ENCODE measurements at regions not wholly inside any gene's neighbourhood (a gene's known extent, or its start where the extent isn't known, plus 50 kb on each side); places are given as distances from the start of the nearest gene placed in this dataset.

DNA sequence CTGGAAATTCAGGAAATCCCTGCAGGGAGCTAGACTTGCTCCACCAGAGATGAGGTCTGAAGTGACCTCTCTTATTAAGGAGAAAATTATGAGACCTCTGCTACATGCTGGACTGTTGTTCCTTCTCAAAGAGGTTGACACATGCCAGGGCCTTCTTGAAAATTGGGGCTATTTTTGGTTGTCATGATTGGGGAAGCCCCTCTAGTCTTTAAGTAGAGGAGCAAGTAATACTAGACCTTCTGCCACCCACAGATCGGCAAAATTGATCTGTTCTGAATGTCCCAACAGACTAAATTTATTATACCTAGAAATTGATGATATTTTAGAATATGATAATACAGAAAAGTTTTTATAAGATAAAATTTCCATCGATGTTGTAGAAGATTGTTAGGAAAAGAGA, 160.8 kb upstream of the GRB10 start:
- no peak overlapping the region for H3K9ac ChIP-seq (ENCODE audit: low read depth in 1 of 2, low read length in 2 of 2)
- peaks cover 0 to 6% (median 2%) of the 10 kb centered on the region in 4 donors for H3K9me3 ChIP-seq (ENCODE audit: control insufficient read depth in 4 of 4, low read length in 3 of 4)
- 90% methylated on average over 2 of the region's 2 CpGs for WGBS
- DNase-seq (ENCODE audit: low spot score), result no peak
- H3K4me1 ChIP-seq (ENCODE audit: control insufficient read depth in 4 of 4, insufficient read depth in 4 of 4, low read length in 3 of 4), result peaks cover 0 to 3% (median 0%) of the 10 kb centered on the region in 4 donors
- no peaks in the 10 kb centered on the region for H3K27me3 ChIP-seq (ENCODE audit: control insufficient read depth in 4 of 4, insufficient read depth in 4 of 4, low read length in 3 of 4)
- TF ChIP-seq SP1 (IDR thresholded peaks at IDR 0.05) (no peak), JUND (IDR thresholded peaks at IDR 0.05) (no peak), NR2F2 (IDR thresholded peaks at IDR 0.05) (no peak)
- TF ChIP-seq, protein P1, sequence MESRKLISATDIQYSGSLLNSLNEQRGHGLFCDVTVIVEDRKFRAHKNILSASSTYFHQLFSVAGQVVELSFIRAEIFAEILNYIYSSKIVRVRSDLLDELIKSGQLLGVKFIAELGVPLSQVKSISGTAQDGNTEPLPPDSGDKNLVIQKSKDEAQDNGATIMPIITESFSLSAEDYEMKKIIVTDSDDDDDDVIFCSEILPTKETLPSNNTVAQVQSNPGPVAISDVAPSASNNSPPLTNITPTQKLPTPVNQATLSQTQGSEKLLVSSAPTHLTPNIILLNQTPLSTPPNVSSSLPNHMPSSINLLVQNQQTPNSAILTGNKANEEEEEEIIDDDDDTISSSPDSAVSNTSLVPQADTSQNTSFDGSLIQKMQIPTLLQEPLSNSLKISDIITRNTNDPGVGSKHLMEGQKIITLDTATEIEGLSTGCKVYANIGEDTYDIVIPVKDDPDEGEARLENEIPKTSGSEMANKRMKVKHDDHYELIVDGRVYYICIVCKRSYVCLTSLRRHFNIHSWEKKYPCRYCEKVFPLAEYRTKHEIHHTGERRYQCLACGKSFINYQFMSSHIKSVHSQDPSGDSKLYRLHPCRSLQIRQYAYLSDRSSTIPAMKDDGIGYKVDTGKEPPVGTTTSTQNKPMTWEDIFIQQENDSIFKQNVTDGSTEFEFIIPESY (IDR thresholded peaks at IDR 0.05), result no peak
- no peaks in the 10 kb centered on the region for H3K36me3 ChIP-seq (ENCODE audit: control insufficient read depth in 4 of 4, insufficient read depth in 3 of 4, low read depth in 1 of 4, low read length in 3 of 4)
- H3K4me3 ChIP-seq (ENCODE audit: low read depth in 1 of 3, low read length in 3 of 3), result no peak overlapping the region
- no peak overlapping the region for H3K27ac ChIP-seq (ENCODE audit: low read depth in 1 of 2, low read length in 2 of 2)

DNA sequence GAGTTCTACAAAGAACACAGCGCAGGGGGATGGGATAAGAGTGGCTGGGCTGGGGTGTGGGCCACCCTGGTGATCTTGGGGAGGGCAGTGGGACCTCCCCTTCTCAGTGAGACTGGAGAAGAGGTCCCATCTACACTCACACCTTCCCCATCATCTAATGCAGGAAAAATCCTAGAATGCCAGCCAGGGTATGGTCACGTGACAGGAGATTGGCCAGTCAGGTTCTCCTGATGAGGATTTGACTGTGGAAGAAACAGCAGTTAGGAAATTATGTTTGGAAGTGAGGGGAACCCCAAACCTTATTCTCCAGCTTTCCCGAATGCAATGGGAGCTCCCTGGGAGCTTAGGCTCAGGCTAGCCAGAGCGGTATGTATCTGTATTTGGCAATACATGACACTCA, 158.8 kb upstream of the GRB10 start:
- H3K27ac ChIP-seq (ENCODE audit: low read depth in 1 of 2, low read length in 2 of 2), result no peak overlapping the region
- DNase-seq (ENCODE audit: low spot score), result no peak
- H3K4me1 ChIP-seq (ENCODE audit: control insufficient read depth in 4 of 4, insufficient read depth in 4 of 4, low read length in 3 of 4), result peaks cover 0 to 3% (median 0%) of the 10 kb centered on the region in 4 donors
- 87% methylated on average over 4 of the region's 4 CpGs for WGBS
- TF ChIP-seq YY1 (IDR thresholded peaks at IDR 0.05), result no peak
- TF ChIP-seq HNF4G (IDR thresholded peaks at IDR 0.05), result no peak
- no peak for TF ChIP-seq TAF1 (conservative IDR thresholded peaks at IDR 0.05)
- TF ChIP-seq, protein P2, sequence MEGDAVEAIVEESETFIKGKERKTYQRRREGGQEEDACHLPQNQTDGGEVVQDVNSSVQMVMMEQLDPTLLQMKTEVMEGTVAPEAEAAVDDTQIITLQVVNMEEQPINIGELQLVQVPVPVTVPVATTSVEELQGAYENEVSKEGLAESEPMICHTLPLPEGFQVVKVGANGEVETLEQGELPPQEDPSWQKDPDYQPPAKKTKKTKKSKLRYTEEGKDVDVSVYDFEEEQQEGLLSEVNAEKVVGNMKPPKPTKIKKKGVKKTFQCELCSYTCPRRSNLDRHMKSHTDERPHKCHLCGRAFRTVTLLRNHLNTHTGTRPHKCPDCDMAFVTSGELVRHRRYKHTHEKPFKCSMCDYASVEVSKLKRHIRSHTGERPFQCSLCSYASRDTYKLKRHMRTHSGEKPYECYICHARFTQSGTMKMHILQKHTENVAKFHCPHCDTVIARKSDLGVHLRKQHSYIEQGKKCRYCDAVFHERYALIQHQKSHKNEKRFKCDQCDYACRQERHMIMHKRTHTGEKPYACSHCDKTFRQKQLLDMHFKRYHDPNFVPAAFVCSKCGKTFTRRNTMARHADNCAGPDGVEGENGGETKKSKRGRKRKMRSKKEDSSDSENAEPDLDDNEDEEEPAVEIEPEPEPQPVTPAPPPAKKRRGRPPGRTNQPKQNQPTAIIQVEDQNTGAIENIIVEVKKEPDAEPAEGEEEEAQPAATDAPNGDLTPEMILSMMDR (IDR thresholded peaks at IDR 0.05; ENCODE audit: low read depth, low read length, missing input control), result no peak
- TF ChIP-seq, protein P3, sequence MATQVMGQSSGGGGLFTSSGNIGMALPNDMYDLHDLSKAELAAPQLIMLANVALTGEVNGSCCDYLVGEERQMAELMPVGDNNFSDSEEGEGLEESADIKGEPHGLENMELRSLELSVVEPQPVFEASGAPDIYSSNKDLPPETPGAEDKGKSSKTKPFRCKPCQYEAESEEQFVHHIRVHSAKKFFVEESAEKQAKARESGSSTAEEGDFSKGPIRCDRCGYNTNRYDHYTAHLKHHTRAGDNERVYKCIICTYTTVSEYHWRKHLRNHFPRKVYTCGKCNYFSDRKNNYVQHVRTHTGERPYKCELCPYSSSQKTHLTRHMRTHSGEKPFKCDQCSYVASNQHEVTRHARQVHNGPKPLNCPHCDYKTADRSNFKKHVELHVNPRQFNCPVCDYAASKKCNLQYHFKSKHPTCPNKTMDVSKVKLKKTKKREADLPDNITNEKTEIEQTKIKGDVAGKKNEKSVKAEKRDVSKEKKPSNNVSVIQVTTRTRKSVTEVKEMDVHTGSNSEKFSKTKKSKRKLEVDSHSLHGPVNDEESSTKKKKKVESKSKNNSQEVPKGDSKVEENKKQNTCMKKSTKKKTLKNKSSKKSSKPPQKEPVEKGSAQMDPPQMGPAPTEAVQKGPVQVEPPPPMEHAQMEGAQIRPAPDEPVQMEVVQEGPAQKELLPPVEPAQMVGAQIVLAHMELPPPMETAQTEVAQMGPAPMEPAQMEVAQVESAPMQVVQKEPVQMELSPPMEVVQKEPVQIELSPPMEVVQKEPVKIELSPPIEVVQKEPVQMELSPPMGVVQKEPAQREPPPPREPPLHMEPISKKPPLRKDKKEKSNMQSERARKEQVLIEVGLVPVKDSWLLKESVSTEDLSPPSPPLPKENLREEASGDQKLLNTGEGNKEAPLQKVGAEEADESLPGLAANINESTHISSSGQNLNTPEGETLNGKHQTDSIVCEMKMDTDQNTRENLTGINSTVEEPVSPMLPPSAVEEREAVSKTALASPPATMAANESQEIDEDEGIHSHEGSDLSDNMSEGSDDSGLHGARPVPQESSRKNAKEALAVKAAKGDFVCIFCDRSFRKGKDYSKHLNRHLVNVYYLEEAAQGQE (IDR thresholded peaks at IDR 0.05), result no peak
- TF ChIP-seq HNF4A (conservative IDR thresholded peaks at IDR 0.05), result no peak
- TF ChIP-seq FOXA2 (IDR thresholded peaks at IDR 0.05), result no peak
- TF ChIP-seq, protein P4, sequence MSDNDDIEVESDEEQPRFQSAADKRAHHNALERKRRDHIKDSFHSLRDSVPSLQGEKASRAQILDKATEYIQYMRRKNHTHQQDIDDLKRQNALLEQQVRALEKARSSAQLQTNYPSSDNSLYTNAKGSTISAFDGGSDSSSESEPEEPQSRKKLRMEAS (IDR thresholded peaks at IDR 0.05), result no peak
- TF ChIP-seq RAD21 (IDR thresholded peaks at IDR 0.05), result no peak
- TF ChIP-seq RXRA (IDR thresholded peaks at IDR 0.05), result no peak
- TF ChIP-seq, protein P5, sequence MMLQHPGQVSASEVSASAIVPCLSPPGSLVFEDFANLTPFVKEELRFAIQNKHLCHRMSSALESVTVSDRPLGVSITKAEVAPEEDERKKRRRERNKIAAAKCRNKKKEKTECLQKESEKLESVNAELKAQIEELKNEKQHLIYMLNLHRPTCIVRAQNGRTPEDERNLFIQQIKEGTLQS (IDR thresholded peaks at IDR 0.05), result no peak
- TF ChIP-seq, protein P1 (IDR thresholded peaks at IDR 0.05), result no peak
- no peak for TF ChIP-seq FOXA1 (IDR thresholded peaks at IDR 0.05)
- TF ChIP-seq JUND (IDR thresholded peaks at IDR 0.05), result no peak
- TF ChIP-seq NR2F2 (IDR thresholded peaks at IDR 0.05), result no peak
- TF ChIP-seq GABPA (IDR thresholded peaks at IDR 0.05 in 1 of 2, conservative IDR thresholded peaks at IDR 0.05 in 1 of 2), result no peak
- no peak for TF ChIP-seq EGR1 (IDR thresholded peaks at IDR 0.05; ENCODE audit: low read depth in 2 of 2)
- no peak for TF ChIP-seq SP1 (IDR thresholded peaks at IDR 0.05)
- H3K9me3 ChIP-seq (ENCODE audit: control insufficient read depth in 4 of 4, low read length in 3 of 4), result peaks cover 0 to 2% (median 0%) of the 10 kb centered on the region in 4 donors
- H3K4me3 ChIP-seq (ENCODE audit: low read depth in 1 of 3, low read length in 3 of 3), result no peak overlapping the region
- no peaks in the 10 kb centered on the region for H3K27me3 ChIP-seq (ENCODE audit: control insufficient read depth in 4 of 4, insufficient read depth in 4 of 4, low read length in 3 of 4)
- H3K36me3 ChIP-seq (ENCODE audit: control insufficient read depth in 4 of 4, insufficient read depth in 3 of 4, low read depth in 1 of 4, low read length in 3 of 4), result no peaks in the 10 kb centered on the region
- H3K9ac ChIP-seq (ENCODE audit: low read depth in 1 of 2, low read length in 2 of 2), result no peak overlapping the region

All from liver (tissue), 8 donors.